ENCODE measurements at regions not wholly inside any gene's neighbourhood (a gene's known extent, or its start where the extent isn't known, plus 50 kb on each side); places are given as distances from the start of the nearest gene placed in this dataset.

- no peaks in the 10 kb centered on the region for H3K9me3 ChIP-seq (replicated peaks; ENCODE audit: control insufficient read depth, insufficient read depth, low read length)
These were observed 408.7 kb downstream of the ADAMTS20 start for GRCh38 chr12:43143278-43143677.

DNA sequence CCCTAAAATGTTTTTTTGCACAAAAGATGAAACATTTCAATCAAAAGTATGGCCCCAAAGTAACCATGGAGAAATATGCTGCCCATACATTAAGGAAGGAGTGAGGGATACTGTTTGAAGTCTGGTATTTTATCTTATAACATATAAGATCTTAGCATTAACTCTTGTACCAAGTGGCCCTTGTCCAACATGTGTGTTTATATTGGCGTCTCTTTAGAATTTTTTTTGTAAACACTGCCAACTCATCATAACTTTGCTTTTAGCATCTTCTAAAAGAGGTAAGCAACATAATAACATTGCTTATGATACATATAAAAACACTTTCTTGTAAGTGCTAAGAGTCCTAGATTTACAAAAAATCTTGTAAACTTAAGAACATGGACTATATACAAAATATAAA lies 419.7 kb downstream of the ADAMTS20 start:
- Histone ChIP-seq H4K20me1 (replicated peaks; ENCODE audit: control insufficient read depth, extremely low read depth, insufficient read depth, low read length) (no peaks in the 10 kb centered on the region), H3K36me3 (ENCODE audit: control insufficient read depth in 2 of 2, extremely low read depth in 1 of 2, insufficient read depth in 2 of 2, low read length in 2 of 2) (no peaks in the 10 kb centered on the region), H3K4me2 (ENCODE audit: insufficient read depth, low read length) (no peak overlapping the region), H3K27me3 (ENCODE audit: control insufficient read depth in 2 of 2, insufficient read depth in 2 of 2, low read length in 2 of 2) (no peaks in the 10 kb centered on the region), H3K27ac (ENCODE audit: insufficient read depth, low read depth, low read length) (no peak overlapping the region), H3K9ac (replicated peaks; ENCODE audit: extremely low read depth, insufficient read depth, low read length) (no peak overlapping the region), H3K9me3 (replicated peaks; ENCODE audit: control insufficient read depth, insufficient read depth, low read length) (no peaks in the 10 kb centered on the region), H3K9me1 (replicated peaks; ENCODE audit: control insufficient read depth, extremely low read depth, insufficient read depth, low read length) (no peaks in the 10 kb centered on the region), H2AFZ (ENCODE audit: low read depth, low read length) (no peak overlapping the region), H3K4me3 (replicated peaks in 1 of 3; ENCODE audit: insufficient read depth in 1 of 3, low read depth in 1 of 3, low read length in 3 of 3) (no peak overlapping the region), H3K79me2 (ENCODE audit: control insufficient read depth, insufficient read depth, low read length) (no peaks in the 10 kb centered on the region), H3K4me1 (ENCODE audit: control insufficient read depth, extremely low read depth, insufficient read depth, low read length) (no peaks in the 10 kb centered on the region)
- POLR2A ChIA-PET: no interaction called here
- FAIRE-seq (no peak), DNase-seq (ENCODE audit: low read depth, low spot score) (peak; percentile 53)
- intact Hi-C loops (cut with micrococcal nuclease) (no loop called here), dilution Hi-C loops (cut with MboI; ENCODE audit: extremely low pct_ligation_motif_present, low sequenced_read_pairs) (no loop called here)
- CTCF ChIA-PET: interaction anchor here (1.5 kb wide), 1 partner anchor 11 kb away, joined by 3 read pairs; no protein-coding TSS in a partner anchor
- TF ChIP-seq POLR2AphosphoS5 (IDR thresholded peaks at IDR 0.05; ENCODE audit: insufficient read depth, low read depth, low read length) (no peak), JUN (IDR thresholded peaks at IDR 0.05; ENCODE audit: borderline replicate concordance, insufficient read depth, insufficient read length, low read depth) (no peak), POLR2A (IDR thresholded peaks at IDR 0.05; ENCODE audit: low read depth, low read length) (no peak), GATA2 (IDR thresholded peaks at IDR 0.05; ENCODE audit: insufficient read depth, insufficient read length, low read depth, low read length) (no peak), MYC (IDR thresholded peaks at IDR 0.05; ENCODE audit: low read depth, low read length) (no peak), FOS (IDR thresholded peaks at IDR 0.05; ENCODE audit: borderline replicate concordance, insufficient read depth, low read length) (no peak)
- TF ChIP-seq, protein P1, sequence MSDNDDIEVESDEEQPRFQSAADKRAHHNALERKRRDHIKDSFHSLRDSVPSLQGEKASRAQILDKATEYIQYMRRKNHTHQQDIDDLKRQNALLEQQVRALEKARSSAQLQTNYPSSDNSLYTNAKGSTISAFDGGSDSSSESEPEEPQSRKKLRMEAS (IDR thresholded peaks at IDR 0.05; ENCODE audit: insufficient read depth, insufficient read length): no peak
- TF ChIP-seq, protein P2, sequence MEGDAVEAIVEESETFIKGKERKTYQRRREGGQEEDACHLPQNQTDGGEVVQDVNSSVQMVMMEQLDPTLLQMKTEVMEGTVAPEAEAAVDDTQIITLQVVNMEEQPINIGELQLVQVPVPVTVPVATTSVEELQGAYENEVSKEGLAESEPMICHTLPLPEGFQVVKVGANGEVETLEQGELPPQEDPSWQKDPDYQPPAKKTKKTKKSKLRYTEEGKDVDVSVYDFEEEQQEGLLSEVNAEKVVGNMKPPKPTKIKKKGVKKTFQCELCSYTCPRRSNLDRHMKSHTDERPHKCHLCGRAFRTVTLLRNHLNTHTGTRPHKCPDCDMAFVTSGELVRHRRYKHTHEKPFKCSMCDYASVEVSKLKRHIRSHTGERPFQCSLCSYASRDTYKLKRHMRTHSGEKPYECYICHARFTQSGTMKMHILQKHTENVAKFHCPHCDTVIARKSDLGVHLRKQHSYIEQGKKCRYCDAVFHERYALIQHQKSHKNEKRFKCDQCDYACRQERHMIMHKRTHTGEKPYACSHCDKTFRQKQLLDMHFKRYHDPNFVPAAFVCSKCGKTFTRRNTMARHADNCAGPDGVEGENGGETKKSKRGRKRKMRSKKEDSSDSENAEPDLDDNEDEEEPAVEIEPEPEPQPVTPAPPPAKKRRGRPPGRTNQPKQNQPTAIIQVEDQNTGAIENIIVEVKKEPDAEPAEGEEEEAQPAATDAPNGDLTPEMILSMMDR (IDR thresholded peaks at IDR 0.05; ENCODE audit: extremely low read depth in 1 of 2, insufficient read depth in 1 of 2, low read depth in 1 of 2, low read length in 2 of 2): no peak
- no TSS peak for BruUV-seq (replicated peaks)

More at GRCh38 chr12:43143278-43143677, 408.7 kb downstream of the ADAMTS20 start:
- ChIA-PET POLR2A (no interaction called here), CTCF (interaction anchor here (0.9 kb wide), 1 partner anchor 10 kb away, joined by 3 read pairs; no protein-coding TSS in a partner anchor)
- no peak overlapping the region for H3K4me3 ChIP-seq (replicated peaks in 1 of 3; ENCODE audit: insufficient read depth in 1 of 3, low read depth in 1 of 3, low read length in 3 of 3)
- no peak overlapping the region for H3K27ac ChIP-seq (ENCODE audit: insufficient read depth, low read depth, low read length)
- H3K9ac ChIP-seq (replicated peaks; ENCODE audit: extremely low read depth, insufficient read depth, low read length): no peak overlapping the region
- H2AFZ ChIP-seq (ENCODE audit: low read depth, low read length): no peak overlapping the region
- H3K36me3 ChIP-seq (ENCODE audit: control insufficient read depth in 2 of 2, extremely low read depth in 1 of 2, insufficient read depth in 2 of 2, low read length in 2 of 2): no peaks in the 10 kb centered on the region
- H3K4me1 ChIP-seq (ENCODE audit: control insufficient read depth, extremely low read depth, insufficient read depth, low read length): no peaks in the 10 kb centered on the region
- H3K79me2 ChIP-seq (ENCODE audit: control insufficient read depth, insufficient read depth, low read length): no peaks in the 10 kb centered on the region
- BruUV-seq (replicated peaks): no TSS peak
- H3K27me3 ChIP-seq (ENCODE audit: control insufficient read depth in 2 of 2, insufficient read depth in 2 of 2, low read length in 2 of 2): no peaks in the 10 kb centered on the region
- no peak for FAIRE-seq
- DNase-seq (ENCODE audit: low read depth, low spot score): no peak
- H4K20me1 ChIP-seq (replicated peaks; ENCODE audit: control insufficient read depth, extremely low read depth, insufficient read depth, low read length): no peaks in the 10 kb centered on the region
- no peak for TF ChIP-seq FOS (IDR thresholded peaks at IDR 0.05; ENCODE audit: borderline replicate concordance, insufficient read depth, low read length)
- TF ChIP-seq POLR2AphosphoS5 (IDR thresholded peaks at IDR 0.05; ENCODE audit: insufficient read depth, low read depth, low read length): no peak
- TF ChIP-seq JUN (IDR thresholded peaks at IDR 0.05; ENCODE audit: borderline replicate concordance, insufficient read depth, insufficient read length, low read depth): no peak
- TF ChIP-seq, protein P2 (IDR thresholded peaks at IDR 0.05; ENCODE audit: extremely low read depth in 1 of 2, insufficient read depth in 1 of 2, low read depth in 1 of 2, low read length in 2 of 2): no peak
- TF ChIP-seq EZH2 (IDR thresholded peaks at IDR 0.05; ENCODE audit: borderline replicate concordance, low read depth, low read length, severe bottlenecking): no peak
- no peak for TF ChIP-seq MYC (IDR thresholded peaks at IDR 0.05; ENCODE audit: low read depth, low read length)
- no peak for TF ChIP-seq POLR2A (IDR thresholded peaks at IDR 0.05; ENCODE audit: low read depth, low read length)
- TF ChIP-seq GATA2 (IDR thresholded peaks at IDR 0.05; ENCODE audit: insufficient read depth, insufficient read length, low read depth, low read length): no peak
- no peak overlapping the region for H3K4me2 ChIP-seq (ENCODE audit: insufficient read depth, low read length)
- dilution Hi-C loops (cut with MboI; ENCODE audit: extremely low pct_ligation_motif_present, low sequenced_read_pairs) (no loop called here), intact Hi-C loops (cut with micrococcal nuclease) (no loop called here)
- no peaks in the 10 kb centered on the region for H3K9me1 ChIP-seq (replicated peaks; ENCODE audit: control insufficient read depth, extremely low read depth, insufficient read depth, low read length)

All from endothelial cell of umbilical vein (primary cell).